HCT116 (cell line): ENCODE measurements at regions not wholly inside any gene's neighbourhood (a gene's known extent, or its start where the extent isn't known, plus 50 kb on each side); places are given as distances from the start of the nearest gene placed in this dataset.

ENCODE experiments used
- ATAC-seq: fragments of 200-7000 bp; cut with Tn5 transposase; 2 replicates; pipeline ENCODE4 v1.9.1; 2020; ENCODE audit warnings: mild to moderate bottlenecking, moderate library complexity
- BruUV-seq: library from RNA; stranded (reverse); fragments of 400-500 nt; replicated peaks from 2 replicates; lab custom pipeline; 2021; lab: Mats Ljungman, UMichigan
- CTCF ChIA-PET: fragments of 300-600 bp; sonication (Branson Sonifier 250); formaldehyde crosslinking; loops from one replicate; lab custom pipeline; 2021; ENCODE audit warnings: antibody characterized with exemption; lab: Charles Lee
- POLR2A ChIA-PET: fragments of 300-600, 350-600 bp; sonication (Branson Sonifier 250); formaldehyde crosslinking; loops from one replicate; lab custom pipeline; 2021; ENCODE audit warnings: antibody characterized with exemption; lab: Charles Lee
- RAD21 ChIA-PET, 2 experiments: fragments of 300-600 bp; sonication (Branson Sonifier 250); formaldehyde crosslinking; loops; one replicate each; lab custom pipeline; 2023; ENCODE audit warnings: low total read pairs in 2 of 2; ENCODE audit not compliant: uncharacterized antibody in 2 of 2, unreplicated experiment in 2 of 2, low non-redundant PET in 1 of 2; lab: Charles Lee
- DNase-seq: peaks from one replicate; pipeline ENCODE4 v3.0.0-alpha.2; 2010; ENCODE audit warnings: low read depth, low spot score
- H2AFZ ChIP-seq: fragments of 200-600 bp; shearing (Covaris generic), sonication (generic); 2 replicates; pipeline ENCODE4 v1.6.1; 2017; ENCODE audit warnings: low read depth, mixed run types, mixed read lengths, antibody characterized with exemption, low read length; ENCODE audit not compliant: poor library complexity, severe bottlenecking
- H3K27ac ChIP-seq: 2 replicates; pipeline ENCODE4 v1.5.1; 2012; ENCODE audit warnings: low read depth, low read length
- H3K27me3 ChIP-seq: fragments of 200-600 bp; sonication (generic); 2 replicates; pipeline ENCODE4 v1.6.1; 2016; ENCODE audit warnings: mixed run types, low read length, mixed read lengths; ENCODE audit not compliant: insufficient read depth
- H3K36me3 ChIP-seq, 2 experiments: fragments of 200-500 bp in 1 of 2; fragments of 200-600 bp in 1 of 2; sonication (Bioruptor generic) in 1 of 2; sonication (generic) in 1 of 2; 2 replicates each; pipeline versions ENCODE4 v1.5.1 to v1.6.1; 2014 to 2016; ENCODE audit warnings: low read length in 2 of 2, inconsistent platforms in 1 of 2, mixed read lengths in 1 of 2, mixed run types in 1 of 2; ENCODE audit not compliant: insufficient read depth in 2 of 2, control insufficient read depth in 1 of 2
- H3K4me1 ChIP-seq, 2 experiments: fragments of 200-600 bp in 1 of 2; sonication (generic) in 1 of 2; 2 replicates each; pipeline versions ENCODE4 v1.5.1 to v1.6.1; 2012 to 2017; ENCODE audit warnings: low read length in 2 of 2, inconsistent platforms in 1 of 2, mild to moderate bottlenecking in 1 of 2, mixed read lengths in 1 of 2, mixed run types in 1 of 2, moderate library complexity in 1 of 2; ENCODE audit not compliant: insufficient read depth in 2 of 2, control insufficient read depth in 1 of 2
- H3K4me2 ChIP-seq: fragments of 200-600 bp; sonication (generic); 2 replicates; pipeline ENCODE4 v1.6.1; 2017; ENCODE audit warnings: mixed run types, low read length, mixed read lengths
- H3K4me3 ChIP-seq, 2 experiments: fragments of 200-600 bp in 1 of 2; sonication (generic) in 1 of 2; replicated peaks in 1 of 2; 2 replicates each; pipeline ENCODE4 v1.5.1; 2011 to 2016; ENCODE audit warnings: low read length in 2 of 2, control low read depth in 1 of 2, low read depth in 1 of 2, mild to moderate bottlenecking in 1 of 2, mixed read lengths in 1 of 2, mixed run types in 1 of 2
- H3K79me2 ChIP-seq: fragments of 200-600 bp; sonication (generic); 2 replicates; pipeline ENCODE4 v1.6.1; 2017; ENCODE audit warnings: mild to moderate bottlenecking, mixed run types, low read length, moderate library complexity, mixed read lengths; ENCODE audit not compliant: insufficient read depth
- H3K9ac ChIP-seq: fragments of 200-600 bp; sonication (generic); 2 replicates; pipeline ENCODE4 v1.6.1; 2016; ENCODE audit warnings: low read length, mixed read lengths
- H3K9me2 ChIP-seq: fragments of 200-600 bp; sonication (generic), shearing (Covaris generic); 2 replicates; pipeline ENCODE4 v1.6.1; 2017; ENCODE audit warnings: mixed run types, mild to moderate bottlenecking, moderate library complexity; ENCODE audit not compliant: insufficient read depth
- H3K9me3 ChIP-seq, 2 experiments: fragments of 200-500 bp in 1 of 2; fragments of 200-600 bp in 1 of 2; sonication (Bioruptor generic) in 1 of 2; sonication (generic) in 1 of 2; 2 replicates each; pipeline ENCODE4 v1.6.1; 2014 to 2017; ENCODE audit warnings: low read length in 2 of 2, mixed read lengths in 2 of 2, inconsistent platforms in 1 of 2, low read depth in 1 of 2, mild to moderate bottlenecking in 1 of 2, mixed run types in 1 of 2, moderate library complexity in 1 of 2; ENCODE audit not compliant: control insufficient read depth in 1 of 2, insufficient read depth in 1 of 2
- H4K20me1 ChIP-seq: fragments of 200-600 bp; sonication (generic), shearing (Covaris generic); 2 replicates; pipeline ENCODE4 v1.6.1; 2017; ENCODE audit warnings: mixed run types, mild to moderate bottlenecking, moderate library complexity; ENCODE audit not compliant: insufficient read depth
- CBX3 ChIP-seq: IDR thresholded peaks from 2 replicates; pipeline ENCODE4 v1.6.1; 2012; ENCODE audit warnings: low read depth
- CEBPB ChIP-seq: IDR thresholded peaks from 2 replicates; pipeline ENCODE4 v1.6.1; 2012; ENCODE audit warnings: low read depth
- EGR1 ChIP-seq: IDR thresholded peaks from 2 replicates; pipeline ENCODE4 v1.6.1; 2012; ENCODE audit warnings: low read depth
- ELF1 ChIP-seq: IDR thresholded peaks from 2 replicates; pipeline ENCODE4 v1.6.1; 2012; ENCODE audit warnings: low read depth, borderline replicate concordance
- EZH2 ChIP-seq: fragments of 200-600 bp; sonication (generic); IDR thresholded peaks from 2 replicates; pipeline ENCODE4 v1.6.1; 2017; ENCODE audit warnings: antibody characterized with exemption, mixed run types
- EZH2phosphoT487 ChIP-seq: fragments of 200-600 bp; IDR thresholded peaks from 2 replicates; pipeline ENCODE4 v1.6.1; 2018; ENCODE audit warnings: antibody characterized with exemption, borderline replicate concordance
- FOSL1 ChIP-seq: IDR thresholded peaks from 2 replicates; pipeline ENCODE4 v1.6.1; 2012; ENCODE audit warnings: low read depth
- JUND ChIP-seq: IDR thresholded peaks from 2 replicates; pipeline ENCODE4 v1.6.1; 2012
- POLR2A ChIP-seq: IDR thresholded peaks from 2 replicates; pipeline ENCODE4 v1.7.0; 2011; ENCODE audit warnings: borderline replicate concordance; ENCODE audit not compliant: insufficient read depth, insufficient read length; ENCODE audit errors: extremely low read depth
- RAD21 ChIP-seq: IDR thresholded peaks from 2 replicates; pipeline ENCODE4 v1.6.1; 2012; ENCODE audit warnings: low read depth, mild to moderate bottlenecking
- SP1 ChIP-seq: IDR thresholded peaks from 2 replicates; pipeline ENCODE4 v1.6.1; 2012; ENCODE audit warnings: low read depth
- TCF7L2 ChIP-seq: IDR thresholded peaks from 2 replicates; pipeline ENCODE4 v1.7.0; 2011; ENCODE audit warnings: borderline replicate concordance, inconsistent platforms; ENCODE audit not compliant: insufficient read depth, insufficient read length; ENCODE audit errors: extremely low read depth
- ZNF274 ChIP-seq: fragments of 200-500 bp; sonication (Bioruptor generic); IDR thresholded peaks from 2 replicates; pipeline ENCODE4 v1.6.1; 2014; ENCODE audit warnings: mild to moderate bottlenecking, low read depth, low read length, inconsistent platforms
- intact Hi-C: fragments of 100-400 bp; cut with micrococcal nuclease; formaldehyde crosslinking; loops from 2 replicates; pipeline ENCODE4 v1.10.0; 2022
- TF ChIP-seq, protein P1 (sequence below): IDR thresholded peaks from 2 replicates; pipeline ENCODE4 v1.6.1; 2012
- TF ChIP-seq, protein P2 (sequence below), 3 experiments: fragments of 200-600 bp in 1 of 3; sonication (generic) in 1 of 3; IDR thresholded peaks in 2 of 3; conservative IDR thresholded peaks in 1 of 3; 2 replicates each; pipeline ENCODE4 v1.5.1; 2012 to 2017; ENCODE audit warnings: low read depth in 2 of 3, low read length in 2 of 3, antibody characterized with exemption in 1 of 3, borderline replicate concordance in 1 of 3, control low read depth in 1 of 3, mild to moderate bottlenecking in 1 of 3, mixed read lengths in 1 of 3, mixed run types in 1 of 3, moderate library complexity in 1 of 3; ENCODE audit not compliant: insufficient read depth in 1 of 3
- TF ChIP-seq, protein P3 (sequence below): IDR thresholded peaks from 2 replicates; pipeline ENCODE4 v1.6.1; 2012
- TF ChIP-seq, protein P4 (sequence below): IDR thresholded peaks from 2 replicates; pipeline ENCODE4 v1.6.1; 2012; ENCODE audit warnings: low read depth

DNA sequence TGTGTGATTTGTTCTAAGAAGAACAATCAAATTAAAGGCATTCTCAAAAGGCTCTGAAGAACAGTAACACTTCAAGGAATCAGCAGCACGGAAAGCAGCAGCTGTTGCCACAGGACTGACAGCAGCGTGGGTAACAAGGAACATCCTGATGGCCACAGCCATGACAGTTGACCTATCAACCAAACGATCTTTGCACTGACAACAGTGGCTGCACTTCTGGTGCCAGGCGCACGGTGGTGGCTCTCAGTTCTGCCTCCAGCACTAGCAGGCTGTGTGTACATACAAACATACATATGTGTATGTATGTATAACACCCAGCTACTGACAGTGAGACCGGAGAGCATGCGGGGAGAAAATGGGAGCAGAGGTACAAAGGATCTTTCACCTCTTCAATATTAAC is 114.1 kb downstream of the ZFAND4 start:
- H3K9me2 ChIP-seq = no peaks in the 10 kb centered on the region
- no peaks in the 10 kb centered on the region for H3K36me3 ChIP-seq
- H3K79me2 ChIP-seq = no peaks in the 10 kb centered on the region
- RAD21 ChIA-PET = no interaction called here
- no peak overlapping the region for H3K9ac ChIP-seq
- intact Hi-C loops = no loop called here
- ATAC-seq (no peak), DNase-seq (no peak)
- H3K4me2 ChIP-seq = no peak overlapping the region
- CTCF ChIA-PET = no interaction called here
- H3K4me3 ChIP-seq = no peak overlapping the region
- TF ChIP-seq ELF1 (no peak), CEBPB (no peak), SP1 (no peak), CBX3 (no peak), ZNF274 (no peak), EZH2 (no peak), JUND (no peak), POLR2A (no peak), TCF7L2 (no peak), EZH2phosphoT487 (no peak), RAD21 (no peak), EGR1 (no peak), FOSL1 (no peak)
- TF ChIP-seq, protein P1, sequence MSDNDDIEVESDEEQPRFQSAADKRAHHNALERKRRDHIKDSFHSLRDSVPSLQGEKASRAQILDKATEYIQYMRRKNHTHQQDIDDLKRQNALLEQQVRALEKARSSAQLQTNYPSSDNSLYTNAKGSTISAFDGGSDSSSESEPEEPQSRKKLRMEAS = no peak
- TF ChIP-seq, protein P2, sequence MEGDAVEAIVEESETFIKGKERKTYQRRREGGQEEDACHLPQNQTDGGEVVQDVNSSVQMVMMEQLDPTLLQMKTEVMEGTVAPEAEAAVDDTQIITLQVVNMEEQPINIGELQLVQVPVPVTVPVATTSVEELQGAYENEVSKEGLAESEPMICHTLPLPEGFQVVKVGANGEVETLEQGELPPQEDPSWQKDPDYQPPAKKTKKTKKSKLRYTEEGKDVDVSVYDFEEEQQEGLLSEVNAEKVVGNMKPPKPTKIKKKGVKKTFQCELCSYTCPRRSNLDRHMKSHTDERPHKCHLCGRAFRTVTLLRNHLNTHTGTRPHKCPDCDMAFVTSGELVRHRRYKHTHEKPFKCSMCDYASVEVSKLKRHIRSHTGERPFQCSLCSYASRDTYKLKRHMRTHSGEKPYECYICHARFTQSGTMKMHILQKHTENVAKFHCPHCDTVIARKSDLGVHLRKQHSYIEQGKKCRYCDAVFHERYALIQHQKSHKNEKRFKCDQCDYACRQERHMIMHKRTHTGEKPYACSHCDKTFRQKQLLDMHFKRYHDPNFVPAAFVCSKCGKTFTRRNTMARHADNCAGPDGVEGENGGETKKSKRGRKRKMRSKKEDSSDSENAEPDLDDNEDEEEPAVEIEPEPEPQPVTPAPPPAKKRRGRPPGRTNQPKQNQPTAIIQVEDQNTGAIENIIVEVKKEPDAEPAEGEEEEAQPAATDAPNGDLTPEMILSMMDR (IDR thresholded peaks at IDR 0.05 in 2 of 3, conservative IDR thresholded peaks at IDR 0.05 in 1 of 3; ENCODE audit: borderline replicate concordance in 1 of 3, insufficient read depth in 1 of 3, low read depth in 2 of 3, low read length in 2 of 3) = no peak
- TF ChIP-seq, protein P3, sequence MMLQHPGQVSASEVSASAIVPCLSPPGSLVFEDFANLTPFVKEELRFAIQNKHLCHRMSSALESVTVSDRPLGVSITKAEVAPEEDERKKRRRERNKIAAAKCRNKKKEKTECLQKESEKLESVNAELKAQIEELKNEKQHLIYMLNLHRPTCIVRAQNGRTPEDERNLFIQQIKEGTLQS = no peak
- TF ChIP-seq, protein P4, sequence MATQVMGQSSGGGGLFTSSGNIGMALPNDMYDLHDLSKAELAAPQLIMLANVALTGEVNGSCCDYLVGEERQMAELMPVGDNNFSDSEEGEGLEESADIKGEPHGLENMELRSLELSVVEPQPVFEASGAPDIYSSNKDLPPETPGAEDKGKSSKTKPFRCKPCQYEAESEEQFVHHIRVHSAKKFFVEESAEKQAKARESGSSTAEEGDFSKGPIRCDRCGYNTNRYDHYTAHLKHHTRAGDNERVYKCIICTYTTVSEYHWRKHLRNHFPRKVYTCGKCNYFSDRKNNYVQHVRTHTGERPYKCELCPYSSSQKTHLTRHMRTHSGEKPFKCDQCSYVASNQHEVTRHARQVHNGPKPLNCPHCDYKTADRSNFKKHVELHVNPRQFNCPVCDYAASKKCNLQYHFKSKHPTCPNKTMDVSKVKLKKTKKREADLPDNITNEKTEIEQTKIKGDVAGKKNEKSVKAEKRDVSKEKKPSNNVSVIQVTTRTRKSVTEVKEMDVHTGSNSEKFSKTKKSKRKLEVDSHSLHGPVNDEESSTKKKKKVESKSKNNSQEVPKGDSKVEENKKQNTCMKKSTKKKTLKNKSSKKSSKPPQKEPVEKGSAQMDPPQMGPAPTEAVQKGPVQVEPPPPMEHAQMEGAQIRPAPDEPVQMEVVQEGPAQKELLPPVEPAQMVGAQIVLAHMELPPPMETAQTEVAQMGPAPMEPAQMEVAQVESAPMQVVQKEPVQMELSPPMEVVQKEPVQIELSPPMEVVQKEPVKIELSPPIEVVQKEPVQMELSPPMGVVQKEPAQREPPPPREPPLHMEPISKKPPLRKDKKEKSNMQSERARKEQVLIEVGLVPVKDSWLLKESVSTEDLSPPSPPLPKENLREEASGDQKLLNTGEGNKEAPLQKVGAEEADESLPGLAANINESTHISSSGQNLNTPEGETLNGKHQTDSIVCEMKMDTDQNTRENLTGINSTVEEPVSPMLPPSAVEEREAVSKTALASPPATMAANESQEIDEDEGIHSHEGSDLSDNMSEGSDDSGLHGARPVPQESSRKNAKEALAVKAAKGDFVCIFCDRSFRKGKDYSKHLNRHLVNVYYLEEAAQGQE = no peak
- POLR2A ChIA-PET = no interaction called here
- no peaks in the 10 kb centered on the region for H3K4me1 ChIP-seq
- H4K20me1 ChIP-seq = no peaks in the 10 kb centered on the region; the same call in 1 of the 2 replicates
- H2AFZ ChIP-seq = no peak overlapping the region
- H3K9me3 ChIP-seq = no peaks in the 10 kb centered on the region
- no TSS peak for BruUV-seq
- H3K27me3 ChIP-seq = no peaks in the 10 kb centered on the region
- no peak overlapping the region for H3K27ac ChIP-seq
